IPS-NIHi7 (cell line): ENCODE measurements at regions not wholly inside any gene's neighbourhood (a gene's known extent, or its start where the extent isn't known, plus 50 kb on each side); places are given as distances from the start of the nearest gene placed in this dataset.

Experiments used
- DNase-seq: peaks from one replicate; pipeline ENCODE4 v3.0.0; 2012; ENCODE audit warnings: mixed read lengths; ENCODE audit errors: extremely low spot score

- no peak for DNase-seq
Observed at GRCh38 chr20:7248281-7249201, 481.1 kb downstream of the BMP2 start.

DNA sequence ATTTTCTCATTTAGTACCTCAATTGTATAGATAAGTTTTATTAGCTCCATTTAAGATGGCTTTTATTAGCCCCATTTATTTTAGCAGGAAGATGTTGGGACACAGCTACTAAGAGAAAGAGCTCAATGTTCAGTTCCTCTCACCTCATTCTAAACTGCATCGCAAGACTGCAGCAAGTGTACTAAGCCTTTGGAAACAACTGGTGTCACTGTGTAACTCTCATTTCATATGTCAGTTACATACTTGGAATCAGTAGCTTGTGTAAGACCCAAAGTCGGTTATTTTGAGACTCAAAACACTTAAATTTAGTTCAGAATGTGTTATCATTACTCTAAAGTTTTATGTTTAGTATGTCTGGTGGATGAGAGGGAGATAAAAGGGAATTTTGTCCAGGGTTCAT is 482.9 kb downstream of the BMP2 start:
- no peak for DNase-seq

- no peak for DNase-seq
Observed at GRCh38 chr20:7257099-7257498, 489.6 kb downstream of the BMP2 start.

GRCh38 chr20:7257692-7258466 is 490.4 kb downstream of the BMP2 start:
- no peak for DNase-seq

DNA sequence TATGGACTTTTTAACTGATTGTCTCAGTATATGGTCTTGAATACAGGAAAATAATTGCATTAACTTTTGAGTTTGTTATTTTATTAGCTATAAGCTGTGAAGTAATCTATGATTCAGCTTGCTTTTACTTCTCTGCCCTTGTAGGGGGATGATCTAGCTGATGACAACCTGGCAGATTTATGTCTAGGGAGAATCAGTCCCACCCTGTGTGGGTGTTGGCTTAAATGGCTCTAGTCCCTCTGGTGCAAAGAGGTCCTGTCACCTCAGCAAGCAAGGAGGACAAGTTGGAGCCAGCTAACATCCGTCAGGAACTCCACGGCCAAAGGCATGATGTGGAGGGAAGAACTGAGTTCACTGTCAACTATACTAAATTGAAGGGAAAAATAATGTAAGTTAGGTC is 495.3 kb downstream of the BMP2 start:
- no peak for DNase-seq

DNA sequence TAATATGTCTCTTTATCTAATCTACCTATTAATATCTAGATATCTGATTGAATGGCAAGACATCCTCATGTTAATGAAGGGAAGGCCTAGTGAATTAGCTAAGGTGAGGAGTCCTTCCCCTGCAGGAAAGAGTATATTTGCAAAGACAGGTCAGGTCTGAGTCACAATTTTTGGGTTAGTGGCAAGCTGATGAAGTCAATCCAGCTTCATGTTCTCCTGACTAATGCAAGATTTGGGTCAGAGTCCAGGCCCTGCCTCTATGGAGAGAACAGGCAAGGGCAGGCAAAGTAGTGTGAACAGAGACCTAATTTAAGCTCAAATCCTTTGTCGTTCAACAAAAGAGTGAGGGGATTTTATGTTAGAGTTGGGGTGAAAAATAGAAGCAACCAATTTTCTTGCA is 496.7 kb downstream of the BMP2 start:
- no peak for DNase-seq

GRCh38 chr20:7269452-7269851 is 502.0 kb downstream of the BMP2 start:
- DNase-seq = no peak

GRCh38 chr20:7272512-7272911 is 505.0 kb downstream of the BMP2 start:
- peak; percentile 37 for DNase-seq

DNA sequence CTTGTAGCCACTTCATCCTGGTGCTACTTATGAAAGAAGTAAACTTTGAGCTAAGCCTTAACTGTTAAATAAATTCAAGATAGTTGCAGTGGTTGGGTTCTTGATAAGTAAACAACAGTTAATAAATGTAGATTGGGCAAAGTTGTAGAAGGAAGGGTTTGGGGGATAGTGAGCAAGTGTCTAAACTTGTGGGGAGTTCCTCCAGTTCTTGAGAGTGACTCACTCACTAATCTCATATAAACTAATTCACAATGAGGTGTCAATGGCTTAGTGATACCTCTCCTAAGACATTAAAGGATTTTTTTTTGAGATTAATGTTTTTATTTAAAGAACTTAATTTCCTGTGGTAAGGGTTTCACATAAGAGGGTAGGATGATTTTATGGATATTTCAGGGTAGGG is 507.4 kb downstream of the BMP2 start:
- no peak for DNase-seq

- DNase-seq = no peak
Observed at GRCh38 chr20:7275645-7276237, 508.3 kb downstream of the BMP2 start.

GRCh38 chr20:7285918-7286556 is 518.6 kb downstream of the BMP2 start:
- peak; percentile 57 for DNase-seq

GRCh38 chr20:7291323-7291943 is 523.9 kb downstream of the BMP2 start:
- peak; percentile 16 for DNase-seq

DNA sequence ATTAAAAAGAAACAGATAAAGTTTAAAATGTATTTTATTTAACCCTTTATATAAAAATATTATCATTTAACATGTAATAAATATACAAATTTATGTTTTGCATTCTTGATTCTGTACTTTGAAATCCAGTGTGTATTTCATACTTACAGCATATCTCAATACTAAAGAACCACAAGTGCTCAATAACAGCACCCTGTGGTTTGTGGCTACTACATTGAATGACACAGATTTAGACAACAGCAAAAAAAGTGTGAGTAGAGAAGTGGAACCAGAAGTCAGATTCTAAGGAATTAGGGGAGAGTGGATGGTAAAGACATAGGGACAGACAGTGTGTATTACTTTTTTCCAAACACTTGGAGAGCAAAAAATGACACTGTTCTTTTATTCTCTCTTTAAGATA is 524.5 kb downstream of the BMP2 start:
- no peak for DNase-seq

- DNase-seq = no peak
Observed at GRCh38 chr20:7294816-7295360, 527.4 kb downstream of the BMP2 start.

GRCh38 chr20:7301807-7302206 is 534.3 kb downstream of the BMP2 start:
- no peak for DNase-seq

DNA sequence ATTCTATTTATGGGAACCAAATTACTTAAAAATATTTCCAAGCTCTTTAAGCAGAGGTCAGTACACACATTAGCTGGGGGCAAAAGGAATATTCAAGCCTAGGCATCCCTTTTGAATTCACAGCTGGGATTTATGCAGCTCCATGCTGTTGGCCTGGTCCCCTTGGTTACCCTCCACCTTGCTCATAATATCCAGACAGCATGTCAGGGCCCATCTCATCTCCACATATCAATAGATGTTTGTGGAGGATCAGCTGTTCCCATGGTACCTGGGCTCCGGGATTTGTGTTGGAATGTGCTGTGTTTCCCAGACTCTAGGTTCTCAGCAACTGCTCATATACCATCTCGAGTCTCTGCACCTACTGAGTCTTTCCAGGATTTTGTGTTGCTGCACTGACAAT is 534.8 kb downstream of the BMP2 start:
- no peak for DNase-seq

- DNase-seq = no peak
Observed at GRCh38 chr20:7305976-7306375, 538.5 kb downstream of the BMP2 start.

DNA sequence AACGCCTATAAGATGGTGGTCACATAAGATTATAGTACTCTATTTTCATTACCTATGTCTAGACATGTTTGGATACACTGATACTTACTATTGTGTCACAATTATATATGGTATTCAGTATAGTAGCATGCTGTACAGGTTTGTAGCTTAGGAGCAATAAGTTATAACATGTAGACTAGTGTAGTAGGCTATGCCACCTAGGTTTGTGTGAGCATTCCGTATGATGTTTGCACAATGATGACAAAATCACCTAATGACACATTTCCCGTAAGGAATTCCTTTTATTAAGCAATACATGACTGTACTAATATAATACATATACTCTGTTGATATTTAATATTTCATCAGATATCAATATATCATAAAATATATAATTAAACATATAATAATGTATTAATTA is 540.7 kb downstream of the BMP2 start:
- DNase-seq = no peak

DNA sequence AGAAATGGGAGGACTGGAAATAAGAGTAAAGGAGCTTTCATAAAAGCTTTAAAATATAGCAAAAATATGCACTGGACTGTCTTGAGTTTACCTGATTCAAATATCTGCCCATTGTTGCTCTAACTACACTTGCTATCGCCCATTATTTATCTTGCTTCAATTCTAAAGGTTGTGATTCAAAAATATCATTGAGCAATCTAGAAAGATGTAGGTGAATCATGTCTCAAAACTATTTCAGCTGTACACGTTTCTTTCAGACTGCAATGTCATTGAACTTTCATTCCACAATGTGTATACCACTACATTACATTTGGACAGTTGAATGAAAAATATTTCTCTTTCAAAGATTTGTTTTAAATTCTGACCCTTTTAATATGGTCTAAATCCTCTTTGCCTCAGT is 545.6 kb downstream of the BMP2 start:
- no peak for DNase-seq

DNA sequence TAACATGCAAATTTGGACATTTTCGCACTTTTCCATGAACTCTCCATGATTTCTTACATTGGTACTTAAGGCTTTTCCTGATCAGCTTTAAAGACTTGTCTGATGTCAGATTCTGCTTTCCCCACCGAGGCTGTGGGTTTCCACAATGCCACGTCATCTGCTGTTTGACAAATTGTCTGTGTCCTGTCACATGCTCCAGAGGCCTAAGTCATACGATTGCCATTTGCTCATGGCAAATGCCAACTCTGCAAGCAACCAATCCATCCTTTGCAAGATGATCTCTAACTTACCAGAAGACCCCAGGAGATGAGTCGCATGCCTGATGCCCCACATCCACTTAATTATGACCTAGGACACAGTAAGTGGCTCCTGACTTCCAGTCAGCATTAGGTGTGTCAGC is 556.5 kb downstream of the BMP2 start:
- DNase-seq = no peak

- DNase-seq = no peak
Observed at GRCh38 chr20:7327810-7328209, 560.3 kb downstream of the BMP2 start.
